Neural cell (in vitro differentiated cells): ENCODE measurements at regions not wholly inside any gene's neighbourhood (a gene's known extent, or its start where the extent isn't known, plus 50 kb on each side); places are given as distances from the start of the nearest gene placed in this dataset.
A peak's percentile ranks its signal among the peaks of the same experiment; 100 is the strongest.

Experiments used
- H2AFZ ChIP-seq: fragments of 200-600, 300-800 bp; sonication (generic), shearing (Covaris generic); 2 replicates; pipeline ENCODE4 v1.6.0; 2014; ENCODE audit warnings: low read depth, mild to moderate bottlenecking, antibody characterized with exemption, low read length, moderate library complexity
- H3F3A ChIP-seq: fragments of 200-600 bp; shearing (Covaris generic); 2 replicates; pipeline ENCODE4 v1.6.1; 2016; ENCODE audit warnings: mild to moderate bottlenecking, moderate library complexity, mixed read lengths, antibody characterized with exemption, low read length; ENCODE audit not compliant: insufficient read depth, poor library complexity, severe bottlenecking
- H3K27ac ChIP-seq: fragments of 200-600, 300-800 bp; sonication (generic), shearing (Covaris generic); 2 replicates; pipeline ENCODE4 v1.5.1; 2014; ENCODE audit warnings: mild to moderate bottlenecking, low read length, moderate library complexity
- H3K27me3 ChIP-seq: fragments of 300-800, 200-600 bp; sonication (generic), shearing (Covaris generic); 2 replicates; pipeline ENCODE4 v1.6.0; 2014; ENCODE audit warnings: mild to moderate bottlenecking, low read depth, low read length, moderate library complexity; ENCODE audit not compliant: insufficient read depth
- H3K36me3 ChIP-seq: fragments of 300-800, 200-600 bp; sonication (generic), shearing (Covaris generic); 2 replicates; pipeline ENCODE4 v1.5.1; 2014; ENCODE audit warnings: mild to moderate bottlenecking, antibody characterized with exemption, low read length, moderate library complexity; ENCODE audit not compliant: insufficient read depth
- H3K4me2 ChIP-seq: fragments of 300-800, 200-600 bp; sonication (generic), shearing (Covaris generic); 2 replicates; pipeline ENCODE4 v1.6.0; 2014; ENCODE audit warnings: mild to moderate bottlenecking, low read length
- H3K4me3 ChIP-seq: fragments of 300-800, 200-600 bp; sonication (generic), shearing (Covaris generic); 2 replicates; pipeline ENCODE4 v1.5.1; 2014; ENCODE audit warnings: mild to moderate bottlenecking, low read length, moderate library complexity
- H3K79me2 ChIP-seq: fragments of 200-600 bp; shearing (Covaris generic); replicated peaks from 2 replicates; pipeline ENCODE4 v1.6.0; 2014; ENCODE audit warnings: mild to moderate bottlenecking, low read length, moderate library complexity; ENCODE audit not compliant: insufficient read depth
- H3K9ac ChIP-seq: fragments of 300-800, 200-600 bp; sonication (generic), shearing (Covaris generic); 2 replicates; pipeline ENCODE4 v1.6.1; 2016; ENCODE audit warnings: mild to moderate bottlenecking, low read length, mixed read lengths
- H3K9me2 ChIP-seq: fragments of 200-600 bp; shearing (Covaris generic); 2 replicates; pipeline ENCODE4 v1.6.1; 2016; ENCODE audit warnings: mild to moderate bottlenecking, low read length, mixed read lengths; ENCODE audit not compliant: insufficient read depth
- H3K9me3 ChIP-seq: fragments of 200-600, 300-800 bp; sonication (generic), shearing (Covaris generic); 2 replicates; pipeline ENCODE4 v1.6.1; 2016; ENCODE audit warnings: mild to moderate bottlenecking, mixed run types, low read length, moderate library complexity, mixed read lengths
- H4K20me1 ChIP-seq: fragments of 200-600 bp; shearing (Covaris generic); 2 replicates; pipeline ENCODE4 v1.6.1; 2016; ENCODE audit warnings: mild to moderate bottlenecking, mixed run types; ENCODE audit not compliant: insufficient read depth
- CTCF ChIP-seq: fragments of 450-650 bp; IDR thresholded peaks from 2 replicates; pipeline ENCODE4 v1.5.1; 2014; ENCODE audit warnings: antibody characterized with exemption, mild to moderate bottlenecking, moderate library complexity; ENCODE audit not compliant: poor library complexity, severe bottlenecking
- EP300 ChIP-seq: fragments of 450-650 bp; conservative IDR thresholded peaks from 2 replicates; pipeline ENCODE4 v1.6.1; 2014; ENCODE audit warnings: antibody characterized with exemption, mild to moderate bottlenecking, moderate library complexity; ENCODE audit not compliant: poor library complexity, severe bottlenecking
- EZH2 ChIP-seq: fragments of 200-600, 300-800 bp; shearing (Covaris generic), sonication (generic); IDR thresholded peaks from 2 replicates; pipeline ENCODE4 v1.6.1; 2014; ENCODE audit warnings: antibody characterized with exemption, low read length, borderline replicate concordance, mild to moderate bottlenecking; ENCODE audit not compliant: insufficient read depth, poor library complexity, severe bottlenecking
- MXI1 ChIP-seq: fragments of 450-650 bp; conservative IDR thresholded peaks from 2 replicates; pipeline ENCODE4 v1.6.1; 2014; ENCODE audit warnings: antibody characterized with exemption, mild to moderate bottlenecking; ENCODE audit not compliant: poor library complexity, severe bottlenecking
- POLR2AphosphoS5 ChIP-seq: IDR thresholded peaks from 2 replicates; pipeline ENCODE4 v1.6.1; 2012
- RAD21 ChIP-seq: fragments of 450-650 bp; conservative IDR thresholded peaks from 2 replicates; pipeline ENCODE4 v1.6.1; 2014; ENCODE audit warnings: antibody characterized with exemption, mild to moderate bottlenecking, moderate library complexity
- REST ChIP-seq: IDR thresholded peaks from 2 replicates; pipeline ENCODE4 v1.6.1; 2012; ENCODE audit warnings: borderline replicate concordance
- SMC3 ChIP-seq: fragments of 450-650 bp; conservative IDR thresholded peaks from 2 replicates; pipeline ENCODE4 v1.6.1; 2014; ENCODE audit warnings: antibody characterized with exemption, mild to moderate bottlenecking, moderate library complexity; ENCODE audit not compliant: poor library complexity
- TAF1 ChIP-seq: IDR thresholded peaks from 2 replicates; pipeline ENCODE4 v1.6.1; 2012; ENCODE audit warnings: low read depth

- Histone ChIP-seq H4K20me1 (no peaks in the 10 kb centered on the region), H3K9ac (no peak overlapping the region), H3K4me2 (no peak overlapping the region), H3K9me2 (no peaks in the 10 kb centered on the region), H3K9me3 (no peaks in the 10 kb centered on the region), H3K79me2 (no peaks in the 10 kb centered on the region), H3K27ac (no peak overlapping the region), H2AFZ (no peak overlapping the region), H3K36me3 (no peaks in the 10 kb centered on the region), H3F3A (no peaks in the 10 kb centered on the region), H3K27me3 (no peaks in the 10 kb centered on the region), H3K4me3 (no peak overlapping the region)
- TF ChIP-seq EP300 = no peak
- no peak for TF ChIP-seq REST
- no peak for TF ChIP-seq POLR2AphosphoS5
- no peak for TF ChIP-seq SMC3
- TF ChIP-seq TAF1 = no peak
- no peak for TF ChIP-seq RAD21
- TF ChIP-seq EZH2 = no peak
- no peak for TF ChIP-seq MXI1
- no peak for TF ChIP-seq CTCF
These were observed 839.9 kb upstream of the RBFOX1 start for GRCh38 chr16:6492742-6493141.

- no peaks in the 10 kb centered on the region for H3K79me2 ChIP-seq
- no peaks in the 10 kb centered on the region for H3K9me3 ChIP-seq
- no peak overlapping the region for H2AFZ ChIP-seq
- no peaks in the 10 kb centered on the region for H4K20me1 ChIP-seq
- H3K9ac ChIP-seq = no peak overlapping the region
- H3K4me3 ChIP-seq = peak overlapping the region; percentile 55
- no peaks in the 10 kb centered on the region for H3K9me2 ChIP-seq
- H3K27me3 ChIP-seq = no peaks in the 10 kb centered on the region
- H3K36me3 ChIP-seq = no peaks in the 10 kb centered on the region
- TF ChIP-seq TAF1 (no peak), MXI1 (no peak), SMC3 (no peak)
- H3F3A ChIP-seq = no peaks in the 10 kb centered on the region
- H3K4me2 ChIP-seq = no peak overlapping the region
- H3K27ac ChIP-seq = no peak overlapping the region
These were observed 847.7 kb upstream of the RBFOX1 start for GRCh38 chr16:6484935-6485334.

- TF ChIP-seq TAF1 (no peak), EP300 (no peak), POLR2AphosphoS5 (no peak), SMC3 (no peak), RAD21 (no peak), CTCF (no peak), REST (no peak), MXI1 (no peak), EZH2 (no peak)
- peak overlapping the region; percentile 26 for H3K27ac ChIP-seq
These were observed 848.6 kb upstream of the RBFOX1 start for GRCh38 chr16:6484081-6484480.

More at GRCh38 chr16:6484081-6484480, 848.6 kb upstream of the RBFOX1 start:
- no peaks in the 10 kb centered on the region for H3F3A ChIP-seq
- no peaks in the 10 kb centered on the region for H3K27me3 ChIP-seq
- H3K9me2 ChIP-seq = no peaks in the 10 kb centered on the region
- no peaks in the 10 kb centered on the region for H3K79me2 ChIP-seq
- H4K20me1 ChIP-seq = no peaks in the 10 kb centered on the region
- H3K36me3 ChIP-seq = no peaks in the 10 kb centered on the region
- H2AFZ ChIP-seq = no peak overlapping the region
- no peaks in the 10 kb centered on the region for H3K9me3 ChIP-seq
- H3K4me2 ChIP-seq = no peak overlapping the region
- H3K9ac ChIP-seq = no peak overlapping the region
- H3K4me3 ChIP-seq = peak overlapping the region; percentile 55
